PFSK-1 (cell line): ENCODE measurements at regions not wholly inside any gene's neighbourhood (a gene's known extent, or its start where the extent isn't known, plus 50 kb on each side); places are given as distances from the start of the nearest gene placed in this dataset.

ENCODE experiments used
- FOXP2 ChIP-seq: optimal IDR thresholded peaks from 2 replicates; pipeline ENCODE3; 2011; ENCODE audit warnings: borderline replicate concordance, control low read depth, inconsistent platforms; ENCODE audit not compliant: insufficient read depth; ENCODE audit errors: extremely low read length, extremely low read depth
- POLR2AphosphoS5 ChIP-seq: IDR thresholded peaks from 2 replicates; pipeline ENCODE4 v1.6.1; 2012; ENCODE audit warnings: low read depth, mild to moderate bottlenecking, control low read depth, low read length, moderate library complexity
- SIN3A ChIP-seq: IDR thresholded peaks from 2 replicates; pipeline ENCODE4 v1.6.1; 2012; ENCODE audit warnings: mild to moderate bottlenecking, low read length, moderate library complexity, borderline replicate concordance; ENCODE audit not compliant: insufficient read depth
- TAF1 ChIP-seq: IDR thresholded peaks from 2 replicates; pipeline ENCODE4 v1.6.1; 2012; ENCODE audit warnings: low read length, control low read depth, borderline replicate concordance; ENCODE audit not compliant: insufficient read depth
- TF ChIP-seq, protein P1 (sequence below), 2 experiments: IDR thresholded peaks; 2 replicates each; pipeline versions ENCODE4 v1.6.1 to v1.8.0; 2011 to 2012; ENCODE audit warnings: low read depth in 2 of 2, low read length in 2 of 2, control low read depth in 1 of 2, inconsistent platforms in 1 of 2, mild to moderate bottlenecking in 1 of 2, moderate library complexity in 1 of 2; ENCODE audit not compliant: insufficient read depth in 1 of 2

DNA sequence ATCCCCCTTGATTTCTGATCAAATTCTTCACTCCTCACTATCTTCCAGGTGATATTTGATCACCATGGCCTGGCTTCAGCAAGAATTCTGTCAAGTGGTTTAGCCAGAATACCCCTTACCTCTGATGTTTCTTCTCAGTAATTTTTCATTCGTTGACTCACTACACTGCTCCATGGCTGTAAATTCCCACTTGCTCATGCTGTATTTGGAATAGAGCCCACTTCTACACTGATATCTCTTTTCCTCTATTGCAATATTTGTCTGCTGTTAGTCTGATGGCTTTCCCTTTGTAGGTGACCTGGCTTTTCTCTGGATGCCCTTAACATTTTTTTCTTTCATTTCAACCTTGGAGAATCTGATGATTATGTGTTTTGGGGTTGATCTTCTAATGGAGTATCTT lies 73.9 kb upstream of the DIPK2B start:
- TF ChIP-seq, protein P1, sequence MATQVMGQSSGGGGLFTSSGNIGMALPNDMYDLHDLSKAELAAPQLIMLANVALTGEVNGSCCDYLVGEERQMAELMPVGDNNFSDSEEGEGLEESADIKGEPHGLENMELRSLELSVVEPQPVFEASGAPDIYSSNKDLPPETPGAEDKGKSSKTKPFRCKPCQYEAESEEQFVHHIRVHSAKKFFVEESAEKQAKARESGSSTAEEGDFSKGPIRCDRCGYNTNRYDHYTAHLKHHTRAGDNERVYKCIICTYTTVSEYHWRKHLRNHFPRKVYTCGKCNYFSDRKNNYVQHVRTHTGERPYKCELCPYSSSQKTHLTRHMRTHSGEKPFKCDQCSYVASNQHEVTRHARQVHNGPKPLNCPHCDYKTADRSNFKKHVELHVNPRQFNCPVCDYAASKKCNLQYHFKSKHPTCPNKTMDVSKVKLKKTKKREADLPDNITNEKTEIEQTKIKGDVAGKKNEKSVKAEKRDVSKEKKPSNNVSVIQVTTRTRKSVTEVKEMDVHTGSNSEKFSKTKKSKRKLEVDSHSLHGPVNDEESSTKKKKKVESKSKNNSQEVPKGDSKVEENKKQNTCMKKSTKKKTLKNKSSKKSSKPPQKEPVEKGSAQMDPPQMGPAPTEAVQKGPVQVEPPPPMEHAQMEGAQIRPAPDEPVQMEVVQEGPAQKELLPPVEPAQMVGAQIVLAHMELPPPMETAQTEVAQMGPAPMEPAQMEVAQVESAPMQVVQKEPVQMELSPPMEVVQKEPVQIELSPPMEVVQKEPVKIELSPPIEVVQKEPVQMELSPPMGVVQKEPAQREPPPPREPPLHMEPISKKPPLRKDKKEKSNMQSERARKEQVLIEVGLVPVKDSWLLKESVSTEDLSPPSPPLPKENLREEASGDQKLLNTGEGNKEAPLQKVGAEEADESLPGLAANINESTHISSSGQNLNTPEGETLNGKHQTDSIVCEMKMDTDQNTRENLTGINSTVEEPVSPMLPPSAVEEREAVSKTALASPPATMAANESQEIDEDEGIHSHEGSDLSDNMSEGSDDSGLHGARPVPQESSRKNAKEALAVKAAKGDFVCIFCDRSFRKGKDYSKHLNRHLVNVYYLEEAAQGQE (IDR thresholded peaks at IDR 0.05; ENCODE audit: insufficient read depth in 1 of 2, low read depth in 2 of 2, low read length in 2 of 2) = no peak
- TF ChIP-seq SIN3A (no peak), FOXP2 (no peak), TAF1 (no peak), POLR2AphosphoS5 (no peak)

DNA sequence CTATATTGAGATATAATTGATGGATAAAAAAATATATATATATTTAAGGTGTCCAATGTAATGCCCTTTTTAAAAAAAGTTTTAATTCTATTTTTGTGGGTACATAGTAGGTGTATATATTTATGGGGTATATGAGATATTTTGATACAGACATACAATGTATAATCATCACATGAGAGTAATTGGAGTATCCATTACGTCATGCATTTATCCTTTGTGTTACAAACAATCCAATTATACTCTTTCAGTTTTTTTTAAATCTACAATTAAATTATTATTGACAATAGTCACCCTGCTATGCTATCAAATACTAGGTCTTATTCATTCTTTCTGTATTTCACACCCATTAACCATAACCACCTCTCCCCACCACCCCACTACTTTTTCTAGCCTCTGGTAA lies 66.3 kb upstream of the DIPK2B start:
- TF ChIP-seq, protein P1 (IDR thresholded peaks at IDR 0.05; ENCODE audit: insufficient read depth in 1 of 2, low read depth in 2 of 2, low read length in 2 of 2) = no peak
- no peak for TF ChIP-seq FOXP2
- no peak for TF ChIP-seq SIN3A
- no peak for TF ChIP-seq TAF1
- no peak for TF ChIP-seq POLR2AphosphoS5

DNA sequence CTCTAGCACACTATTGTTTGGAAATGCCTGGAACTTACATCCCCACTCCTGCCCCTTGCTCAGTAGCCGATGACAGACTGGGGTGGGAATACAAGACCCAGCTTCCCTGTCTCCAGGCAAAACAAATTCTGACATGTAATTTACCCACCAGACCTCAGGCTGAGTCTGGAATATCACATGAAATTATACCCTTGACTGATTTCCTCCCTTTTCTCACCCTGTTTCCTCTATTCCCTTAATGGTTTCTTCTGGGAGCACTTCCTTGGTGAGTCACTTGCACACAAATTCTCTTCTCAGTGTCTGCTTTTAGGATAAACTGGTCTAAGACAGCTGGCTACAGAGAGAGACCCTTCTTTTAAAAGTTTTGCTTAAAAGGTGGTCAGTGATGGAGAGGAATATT lies 65.8 kb upstream of the DIPK2B start:
- TF ChIP-seq, protein P1 (IDR thresholded peaks at IDR 0.05; ENCODE audit: insufficient read depth in 1 of 2, low read depth in 2 of 2, low read length in 2 of 2) = no peak
- TF ChIP-seq SIN3A (no peak), FOXP2 (no peak), POLR2AphosphoS5 (no peak), TAF1 (no peak)

DNA sequence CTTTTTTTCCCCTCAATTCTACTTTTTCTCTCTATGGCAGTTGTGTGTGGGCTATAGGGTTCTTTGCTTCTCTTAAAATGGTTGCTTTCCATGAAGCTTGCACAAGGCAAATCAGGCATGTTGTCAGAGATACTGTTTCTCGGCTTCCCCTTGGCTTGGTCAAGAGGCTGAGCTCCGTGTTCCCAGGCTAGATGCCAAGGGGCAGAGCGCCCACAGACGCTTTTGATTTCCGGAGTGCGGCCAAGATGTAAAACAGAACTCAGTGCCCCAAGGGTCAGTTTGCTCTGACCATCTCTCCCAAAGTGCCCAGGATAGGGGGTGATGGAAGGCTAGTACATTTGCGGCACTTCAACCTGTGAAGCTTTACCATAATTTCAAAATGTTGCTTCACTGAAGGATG lies 64.2 kb upstream of the DIPK2B start:
- TF ChIP-seq FOXP2 (no peak), TAF1 (no peak), SIN3A (no peak), POLR2AphosphoS5 (no peak)
- TF ChIP-seq, protein P1 (IDR thresholded peaks at IDR 0.05; ENCODE audit: insufficient read depth in 1 of 2, low read depth in 2 of 2, low read length in 2 of 2) = no peak

DNA sequence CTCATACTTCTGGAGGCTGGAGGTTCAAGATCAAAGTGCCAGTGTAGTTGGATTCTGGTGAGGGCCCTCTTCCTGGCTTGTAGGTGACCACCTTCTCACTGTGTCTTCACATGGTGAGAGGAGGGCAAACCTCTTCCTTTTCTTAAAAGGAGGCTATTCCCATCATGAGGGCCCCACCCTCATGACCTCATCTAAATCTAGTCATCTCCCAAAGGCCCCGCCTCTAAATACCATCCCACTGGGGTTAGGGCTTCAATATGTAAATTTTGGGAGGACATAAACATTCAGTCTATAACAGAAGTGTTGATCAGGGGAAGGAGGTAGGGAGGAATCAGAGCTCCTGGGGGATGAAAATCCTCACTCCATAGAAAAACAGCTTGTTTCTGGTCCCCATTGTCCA lies 60.8 kb upstream of the DIPK2B start:
- TF ChIP-seq FOXP2 (no peak), SIN3A (no peak), TAF1 (no peak), POLR2AphosphoS5 (no peak)
- TF ChIP-seq, protein P1 (IDR thresholded peaks at IDR 0.05; ENCODE audit: insufficient read depth in 1 of 2, low read depth in 2 of 2, low read length in 2 of 2) = no peak
